ENCODE measurements at regions not wholly inside any gene's neighbourhood (a gene's known extent, or its start where the extent isn't known, plus 50 kb on each side); places are given as distances from the start of the nearest gene placed in this dataset.

GRCh38 chr3:159210336-159210735 lies 408.5 kb downstream of the MFSD1 start:
- Histone ChIP-seq H2AFZ (ENCODE audit: low read depth, low read length) (no peak overlapping the region), H3K9me3 (ENCODE audit: low read length) (no peaks in the 10 kb centered on the region), H3K27ac (ENCODE audit: low read length) (no peak overlapping the region), H3F3A (ENCODE audit: insufficient read depth, low read length, poor library complexity, severe bottlenecking) (no peaks in the 10 kb centered on the region), H3K9me2 (ENCODE audit: insufficient read depth, low read length) (no peaks in the 10 kb centered on the region), H3K9ac (ENCODE audit: low read length) (no peak overlapping the region), H3K4me3 (ENCODE audit: low read length) (no peak overlapping the region), H3K27me3 (ENCODE audit: insufficient read depth, low read depth, low read length) (no peaks in the 10 kb centered on the region), H3K36me3 (ENCODE audit: insufficient read depth, low read length) (no peaks in the 10 kb centered on the region), H3K4me2 (ENCODE audit: low read length) (no peak overlapping the region), H3K79me2 (replicated peaks; ENCODE audit: insufficient read depth, low read length) (no peaks in the 10 kb centered on the region), H4K20me1 (ENCODE audit: insufficient read depth) (no peaks in the 10 kb centered on the region)
- TF ChIP-seq SMC3 (conservative IDR thresholded peaks at IDR 0.05; ENCODE audit: poor library complexity): no peak
- no peak for TF ChIP-seq RAD21 (conservative IDR thresholded peaks at IDR 0.05)
- TF ChIP-seq, protein P1, sequence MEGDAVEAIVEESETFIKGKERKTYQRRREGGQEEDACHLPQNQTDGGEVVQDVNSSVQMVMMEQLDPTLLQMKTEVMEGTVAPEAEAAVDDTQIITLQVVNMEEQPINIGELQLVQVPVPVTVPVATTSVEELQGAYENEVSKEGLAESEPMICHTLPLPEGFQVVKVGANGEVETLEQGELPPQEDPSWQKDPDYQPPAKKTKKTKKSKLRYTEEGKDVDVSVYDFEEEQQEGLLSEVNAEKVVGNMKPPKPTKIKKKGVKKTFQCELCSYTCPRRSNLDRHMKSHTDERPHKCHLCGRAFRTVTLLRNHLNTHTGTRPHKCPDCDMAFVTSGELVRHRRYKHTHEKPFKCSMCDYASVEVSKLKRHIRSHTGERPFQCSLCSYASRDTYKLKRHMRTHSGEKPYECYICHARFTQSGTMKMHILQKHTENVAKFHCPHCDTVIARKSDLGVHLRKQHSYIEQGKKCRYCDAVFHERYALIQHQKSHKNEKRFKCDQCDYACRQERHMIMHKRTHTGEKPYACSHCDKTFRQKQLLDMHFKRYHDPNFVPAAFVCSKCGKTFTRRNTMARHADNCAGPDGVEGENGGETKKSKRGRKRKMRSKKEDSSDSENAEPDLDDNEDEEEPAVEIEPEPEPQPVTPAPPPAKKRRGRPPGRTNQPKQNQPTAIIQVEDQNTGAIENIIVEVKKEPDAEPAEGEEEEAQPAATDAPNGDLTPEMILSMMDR (IDR thresholded peaks at IDR 0.05; ENCODE audit: poor library complexity, severe bottlenecking): no peak
- TF ChIP-seq, protein P2, sequence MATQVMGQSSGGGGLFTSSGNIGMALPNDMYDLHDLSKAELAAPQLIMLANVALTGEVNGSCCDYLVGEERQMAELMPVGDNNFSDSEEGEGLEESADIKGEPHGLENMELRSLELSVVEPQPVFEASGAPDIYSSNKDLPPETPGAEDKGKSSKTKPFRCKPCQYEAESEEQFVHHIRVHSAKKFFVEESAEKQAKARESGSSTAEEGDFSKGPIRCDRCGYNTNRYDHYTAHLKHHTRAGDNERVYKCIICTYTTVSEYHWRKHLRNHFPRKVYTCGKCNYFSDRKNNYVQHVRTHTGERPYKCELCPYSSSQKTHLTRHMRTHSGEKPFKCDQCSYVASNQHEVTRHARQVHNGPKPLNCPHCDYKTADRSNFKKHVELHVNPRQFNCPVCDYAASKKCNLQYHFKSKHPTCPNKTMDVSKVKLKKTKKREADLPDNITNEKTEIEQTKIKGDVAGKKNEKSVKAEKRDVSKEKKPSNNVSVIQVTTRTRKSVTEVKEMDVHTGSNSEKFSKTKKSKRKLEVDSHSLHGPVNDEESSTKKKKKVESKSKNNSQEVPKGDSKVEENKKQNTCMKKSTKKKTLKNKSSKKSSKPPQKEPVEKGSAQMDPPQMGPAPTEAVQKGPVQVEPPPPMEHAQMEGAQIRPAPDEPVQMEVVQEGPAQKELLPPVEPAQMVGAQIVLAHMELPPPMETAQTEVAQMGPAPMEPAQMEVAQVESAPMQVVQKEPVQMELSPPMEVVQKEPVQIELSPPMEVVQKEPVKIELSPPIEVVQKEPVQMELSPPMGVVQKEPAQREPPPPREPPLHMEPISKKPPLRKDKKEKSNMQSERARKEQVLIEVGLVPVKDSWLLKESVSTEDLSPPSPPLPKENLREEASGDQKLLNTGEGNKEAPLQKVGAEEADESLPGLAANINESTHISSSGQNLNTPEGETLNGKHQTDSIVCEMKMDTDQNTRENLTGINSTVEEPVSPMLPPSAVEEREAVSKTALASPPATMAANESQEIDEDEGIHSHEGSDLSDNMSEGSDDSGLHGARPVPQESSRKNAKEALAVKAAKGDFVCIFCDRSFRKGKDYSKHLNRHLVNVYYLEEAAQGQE (IDR thresholded peaks at IDR 0.05; ENCODE audit: borderline replicate concordance): no peak
- TF ChIP-seq POLR2AphosphoS5 (IDR thresholded peaks at IDR 0.05): no peak

DNA sequence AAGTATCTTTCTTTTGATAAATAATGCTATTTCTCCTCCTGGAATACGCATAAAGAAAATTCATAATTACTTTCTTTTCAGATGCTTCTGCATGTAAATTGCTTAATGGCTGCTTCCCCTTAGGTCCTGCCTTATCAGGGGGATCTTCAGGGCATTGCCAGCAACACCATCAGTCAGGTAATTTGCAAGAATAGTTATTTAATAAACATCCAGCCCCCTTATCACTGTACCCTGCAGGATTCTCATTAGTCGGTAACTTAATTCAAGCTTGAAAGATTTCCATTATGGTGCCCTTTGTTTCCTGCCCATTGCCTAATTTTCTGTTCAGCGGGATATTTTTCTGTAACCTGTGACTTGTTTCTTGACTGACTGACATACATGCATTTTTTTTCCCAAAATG lies 414.5 kb downstream of the MFSD1 start:
- Histone ChIP-seq H3K27me3 (ENCODE audit: insufficient read depth, low read depth, low read length) (no peaks in the 10 kb centered on the region), H3K27ac (ENCODE audit: low read length) (peak overlapping the region; percentile 87), H2AFZ (ENCODE audit: low read depth, low read length) (peak overlapping the region; percentile 11), H3K79me2 (replicated peaks; ENCODE audit: insufficient read depth, low read length) (no peaks in the 10 kb centered on the region), H3F3A (ENCODE audit: insufficient read depth, low read length, poor library complexity, severe bottlenecking) (peaks cover 12% of the 10 kb centered on the region), H3K9ac (ENCODE audit: low read length) (peak overlapping the region; percentile 49), H4K20me1 (ENCODE audit: insufficient read depth) (no peaks in the 10 kb centered on the region), H3K4me3 (ENCODE audit: low read length) (peak overlapping the region; percentile 37), H3K4me2 (ENCODE audit: low read length) (peak overlapping the region; percentile 49), H3K36me3 (ENCODE audit: insufficient read depth, low read length) (no peaks in the 10 kb centered on the region), H3K9me2 (ENCODE audit: insufficient read depth, low read length) (no peaks in the 10 kb centered on the region), H3K9me3 (ENCODE audit: low read length) (no peaks in the 10 kb centered on the region)
- TF ChIP-seq POLR2AphosphoS5 (IDR thresholded peaks at IDR 0.05) (peak; percentile 18), SMC3 (conservative IDR thresholded peaks at IDR 0.05; ENCODE audit: poor library complexity) (no peak), EP300 (conservative IDR thresholded peaks at IDR 0.05; ENCODE audit: poor library complexity, severe bottlenecking) (peak; percentile 11), RAD21 (conservative IDR thresholded peaks at IDR 0.05) (no peak), EZH2 (IDR thresholded peaks at IDR 0.05; ENCODE audit: borderline replicate concordance, insufficient read depth, low read length, poor library complexity, severe bottlenecking) (no peak), MXI1 (conservative IDR thresholded peaks at IDR 0.05; ENCODE audit: poor library complexity, severe bottlenecking) (no peak), TAF1 (IDR thresholded peaks at IDR 0.05; ENCODE audit: low read depth) (no peak)
- TF ChIP-seq, protein P1 (IDR thresholded peaks at IDR 0.05; ENCODE audit: poor library complexity, severe bottlenecking): no peak
- TF ChIP-seq, protein P2 (IDR thresholded peaks at IDR 0.05; ENCODE audit: borderline replicate concordance): peak; percentile 35

Data from neural cell (in vitro differentiated cells).